Astrocyte of the spinal cord (primary cell): ENCODE measurements at regions not wholly inside any gene's neighbourhood (a gene's known extent, or its start where the extent isn't known, plus 50 kb on each side); places are given as distances from the start of the nearest gene placed in this dataset.

Source experiments
- DNase-seq: peaks from one replicate; pipeline ENCODE4 v3.0.0; 2011; ENCODE audit warnings: low read depth, low spot score
- H3K4me3 ChIP-seq: 2 replicates; pipeline ENCODE4 v1.5.1; 2011; ENCODE audit warnings: low read depth, mild to moderate bottlenecking, low read length, moderate library complexity
- CTCF ChIP-seq: IDR thresholded peaks from 2 replicates; pipeline ENCODE4 v1.5.1; 2012; ENCODE audit warnings: low read depth, mild to moderate bottlenecking, low read length, inconsistent platforms
- in situ Hi-C: cut with HindIII; loops from 2 replicates; pipeline ENCODE4 v1.10.0; 2017; ENCODE audit warnings: low sequenced_read_pairs

DNA sequence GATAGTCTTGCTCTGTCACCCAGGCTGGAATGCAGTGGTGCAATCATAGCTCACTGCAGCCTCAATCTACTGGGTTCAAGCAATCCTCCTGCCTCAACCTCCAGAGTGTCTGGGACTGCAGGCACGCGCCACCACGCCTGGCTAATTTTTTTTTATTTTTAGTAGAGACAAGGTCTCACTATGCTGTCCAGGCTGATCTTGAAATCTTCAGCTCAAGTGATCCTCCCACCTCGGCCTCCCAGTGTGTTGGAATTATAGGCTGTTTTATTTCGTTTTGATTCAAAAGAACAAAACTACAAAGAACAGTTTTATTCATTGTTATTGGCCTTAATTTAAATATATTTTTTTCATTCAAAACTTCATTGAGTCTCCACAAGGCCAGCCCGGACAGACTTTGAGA, 109.8 kb upstream of the NFE2L3 start:
- DNase-seq: no peak
- in situ Hi-C loops: no loop called here
- no peak overlapping the region for H3K4me3 ChIP-seq
- no peak for TF ChIP-seq CTCF

GRCh38 chr7:26043801-26044200, 108.2 kb upstream of the NFE2L3 start:
- H3K4me3 ChIP-seq: no peak overlapping the region
- in situ Hi-C loops: no loop called here
- DNase-seq: no peak
- TF ChIP-seq CTCF: no peak

GRCh38 chr7:26044320-26044719, 107.7 kb upstream of the NFE2L3 start:
- TF ChIP-seq CTCF: no peak
- no peak overlapping the region for H3K4me3 ChIP-seq
- no peak for DNase-seq
- in situ Hi-C loops: no loop called here

- TF ChIP-seq CTCF: no peak
- no peak for DNase-seq
- in situ Hi-C loops: no loop called here
- H3K4me3 ChIP-seq: no peak overlapping the region
Observed at GRCh38 chr7:26046150-26046549, 105.8 kb upstream of the NFE2L3 start.

GRCh38 chr7:26046878-26047277, 105.1 kb upstream of the NFE2L3 start:
- no peak for TF ChIP-seq CTCF
- no peak overlapping the region for H3K4me3 ChIP-seq
- in situ Hi-C loops: no loop called here
- DNase-seq: no peak

DNA sequence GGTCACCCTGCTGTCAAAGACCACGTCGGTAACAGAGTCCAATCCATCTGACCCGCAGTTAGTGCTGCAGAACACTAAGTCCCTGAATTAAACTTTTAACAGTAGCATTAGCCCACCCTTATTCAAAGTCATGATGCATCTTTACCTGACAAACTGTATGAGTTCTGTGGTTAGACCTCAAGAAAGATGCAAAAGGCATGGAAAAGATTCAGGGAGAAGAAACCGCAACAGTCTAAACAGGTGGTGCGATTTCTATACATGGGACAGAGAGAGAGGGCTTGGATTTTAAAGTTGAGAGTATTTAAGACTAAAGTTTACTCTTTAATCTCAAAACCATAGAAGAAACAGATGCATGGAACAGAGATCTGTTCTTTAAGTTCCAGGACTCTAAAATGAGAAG, 103.3 kb upstream of the NFE2L3 start:
- no peak for DNase-seq
- in situ Hi-C loops: no loop called here
- TF ChIP-seq CTCF: no peak

DNA sequence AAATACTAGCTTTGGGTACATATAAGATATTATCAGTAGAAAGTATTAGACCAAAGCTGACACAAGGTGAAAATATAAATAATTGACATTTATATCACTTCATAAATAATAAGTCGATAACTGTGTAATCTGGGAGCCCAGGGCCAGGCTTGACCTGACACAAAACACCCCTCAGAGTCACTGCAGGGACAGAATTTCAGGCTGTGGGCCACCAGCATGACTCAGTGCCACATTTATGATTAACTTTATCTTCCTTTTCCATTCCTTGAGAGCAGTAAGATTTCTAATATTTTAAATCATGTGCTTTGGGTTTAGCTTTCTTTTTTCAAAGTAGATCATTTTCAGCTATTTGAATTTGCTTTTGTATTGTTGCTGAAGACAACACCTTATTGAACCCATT, 102.9 kb upstream of the NFE2L3 start:
- no peak for DNase-seq
- no peak for TF ChIP-seq CTCF
- in situ Hi-C loops: no loop called here
- no peak overlapping the region for H3K4me3 ChIP-seq

More for the DNA sequence above, 103.3 kb upstream of the NFE2L3 start:
- H3K4me3 ChIP-seq: no peak overlapping the region
